IPS-18c (cell line): ENCODE measurements at regions not wholly inside any gene's neighbourhood (a gene's known extent, or its start where the extent isn't known, plus 50 kb on each side); places are given as distances from the start of the nearest gene placed in this dataset.
"Not testable (repeated sequence)": the region's sequence is repeated elsewhere in the genome, so short reads cannot be mapped to it uniquely, and the experiment has no call there.

Source experiments
- H3K4me3 ChIP-seq: 2 replicates; pipeline ENCODE4 v1.7.0; 2013; ENCODE audit warnings: low read depth, mild to moderate bottlenecking, low read length, moderate library complexity; ENCODE audit not compliant: insufficient read depth
- H3K9me3 ChIP-seq: one replicate; pipeline ENCODE4 v1.6.1; 2013; ENCODE audit warnings: mild to moderate bottlenecking, low read length, moderate library complexity; ENCODE audit not compliant: control insufficient read depth, insufficient read depth

- no peaks in the 10 kb centered on the region for H3K9me3 ChIP-seq
- H3K4me3 ChIP-seq: no peak overlapping the region
Observed at GRCh38 chr10:78437998-78438906, 404.6 kb downstream of the RPS24 start.

DNA sequence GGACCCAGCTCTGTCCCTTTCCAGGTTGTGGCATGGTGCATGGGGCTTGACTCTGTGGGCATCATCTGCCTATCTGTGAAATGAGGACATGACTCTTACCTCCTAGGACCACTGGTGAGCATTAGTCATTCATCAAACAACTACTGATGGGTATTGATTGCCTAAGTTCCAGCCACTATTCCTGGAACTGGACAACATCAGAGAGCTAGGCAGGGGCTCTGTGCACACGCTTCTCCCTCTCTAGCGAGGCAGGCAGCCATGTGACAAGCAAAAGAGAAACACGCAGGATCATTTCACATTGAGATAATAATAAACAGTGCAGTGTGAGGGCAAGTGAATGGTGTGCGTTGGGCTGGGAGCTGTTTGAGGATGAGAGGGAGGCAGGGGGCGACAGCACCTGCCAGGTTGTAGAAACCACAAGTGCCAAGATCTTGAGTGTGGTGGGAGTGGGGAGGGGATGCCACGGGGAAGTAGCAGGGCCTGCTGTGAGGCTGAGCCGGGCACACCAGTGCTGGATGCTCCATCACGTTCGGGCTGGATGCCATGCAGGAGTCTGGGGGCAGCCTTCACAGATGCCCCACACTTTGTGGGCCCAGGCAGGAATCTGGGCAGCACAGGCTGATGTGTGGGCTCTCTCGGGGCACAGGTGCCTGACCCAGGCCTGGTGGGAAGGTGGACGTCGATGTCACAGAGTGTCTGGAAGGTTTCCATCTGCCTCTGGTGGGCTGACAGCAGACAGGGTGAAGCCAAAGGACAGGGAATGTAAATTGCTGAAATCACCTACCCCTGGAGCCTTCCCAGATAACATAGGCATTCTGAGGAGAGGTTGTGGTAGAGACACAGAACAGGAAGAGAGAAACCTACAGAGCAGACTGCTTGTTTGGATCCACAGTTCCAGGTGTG lies 405.5 kb downstream of the RPS24 start:
- no peak overlapping the region for H3K4me3 ChIP-seq
- H3K9me3 ChIP-seq: no peaks in the 10 kb centered on the region

DNA sequence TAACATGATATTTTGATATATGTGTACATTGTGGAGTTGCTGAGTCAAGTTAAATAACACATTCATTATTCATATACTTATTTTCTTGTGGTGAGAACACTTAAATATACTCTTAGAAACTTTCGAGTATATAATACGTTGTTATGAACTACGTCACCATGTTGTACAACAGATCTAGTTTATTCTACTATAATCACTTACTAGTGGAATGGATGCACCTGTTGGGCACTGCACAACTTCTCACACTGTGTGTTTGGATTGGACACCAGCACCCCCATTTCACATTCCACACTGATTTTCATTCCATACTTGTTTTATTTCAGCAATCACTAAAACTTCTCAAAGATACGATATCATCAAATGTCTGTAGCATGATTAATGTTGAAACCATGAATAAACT lies 407.3 kb downstream of the RPS24 start:
- no peaks in the 10 kb centered on the region for H3K9me3 ChIP-seq
- no peak overlapping the region for H3K4me3 ChIP-seq

- H3K9me3 ChIP-seq: no peaks in the 10 kb centered on the region
- H3K4me3 ChIP-seq: no peak overlapping the region
Observed at GRCh38 chr10:78441694-78442093, 408.0 kb downstream of the RPS24 start.

DNA sequence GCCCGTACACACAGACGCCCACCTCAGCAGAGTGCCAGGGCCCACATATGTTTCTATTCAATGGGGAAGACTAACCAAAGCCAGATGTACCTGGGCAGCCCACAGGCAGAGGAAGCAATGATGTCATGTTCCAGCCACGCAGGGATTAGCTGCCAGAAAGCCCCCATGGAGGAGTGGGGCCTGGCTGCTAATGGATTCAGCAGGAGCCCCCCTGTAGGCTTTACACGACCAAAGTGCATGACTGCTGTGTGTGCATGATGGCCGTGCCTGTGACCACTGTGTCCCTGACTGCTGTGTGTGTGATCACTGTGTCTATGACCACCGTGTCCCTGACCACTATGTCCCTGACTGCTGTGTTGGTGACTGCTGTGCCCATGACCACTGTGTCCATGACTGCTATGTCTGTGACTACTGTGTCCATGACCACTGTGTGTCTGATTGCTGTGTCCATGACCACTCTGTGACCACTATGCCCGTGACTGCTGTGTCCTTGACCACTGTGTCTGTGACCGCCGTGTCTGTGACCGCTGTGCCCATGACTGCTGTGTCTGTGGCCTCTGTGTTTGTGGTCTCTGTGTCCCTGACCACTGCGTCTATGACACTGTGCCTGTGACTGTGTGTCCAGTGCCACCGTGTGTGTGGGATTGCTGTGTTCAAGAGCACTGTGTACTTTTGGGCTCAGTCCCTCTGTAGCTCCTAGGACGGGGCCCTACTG lies 409.3 kb downstream of the RPS24 start:
- Histone ChIP-seq H3K9me3 (no peaks in the 10 kb centered on the region), H3K4me3 (no peak overlapping the region)

GRCh38 chr10:78443900-78444571 lies 410.4 kb downstream of the RPS24 start:
- no peaks in the 10 kb centered on the region for H3K9me3 ChIP-seq
- H3K4me3 ChIP-seq: no peak overlapping the region

DNA sequence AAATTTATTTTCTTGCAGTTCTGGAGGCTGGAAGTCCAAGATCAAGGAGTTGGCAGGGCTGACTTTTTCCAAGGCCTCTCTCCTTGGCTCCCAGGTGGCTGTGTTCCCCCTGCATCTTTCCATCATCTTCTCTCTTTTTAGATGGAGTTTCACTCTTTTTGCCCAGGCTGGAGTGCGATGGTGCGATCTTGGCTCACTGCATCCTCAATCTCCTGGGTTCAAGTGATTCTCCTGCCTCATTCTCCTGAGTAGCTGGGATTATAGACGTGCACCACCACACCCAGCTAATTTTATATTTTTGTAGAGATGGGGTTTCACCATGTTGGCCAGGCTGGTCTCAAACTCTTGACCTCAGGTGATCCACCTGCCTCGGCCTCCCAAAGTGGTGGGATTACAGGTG lies 411.1 kb downstream of the RPS24 start:
- not testable (repeated sequence) for H3K4me3 ChIP-seq, H3K9me3 ChIP-seq

GRCh38 chr10:78445308-78445707 lies 411.6 kb downstream of the RPS24 start:
- H3K9me3 ChIP-seq: no peaks in the 10 kb centered on the region
- no peak overlapping the region for H3K4me3 ChIP-seq

DNA sequence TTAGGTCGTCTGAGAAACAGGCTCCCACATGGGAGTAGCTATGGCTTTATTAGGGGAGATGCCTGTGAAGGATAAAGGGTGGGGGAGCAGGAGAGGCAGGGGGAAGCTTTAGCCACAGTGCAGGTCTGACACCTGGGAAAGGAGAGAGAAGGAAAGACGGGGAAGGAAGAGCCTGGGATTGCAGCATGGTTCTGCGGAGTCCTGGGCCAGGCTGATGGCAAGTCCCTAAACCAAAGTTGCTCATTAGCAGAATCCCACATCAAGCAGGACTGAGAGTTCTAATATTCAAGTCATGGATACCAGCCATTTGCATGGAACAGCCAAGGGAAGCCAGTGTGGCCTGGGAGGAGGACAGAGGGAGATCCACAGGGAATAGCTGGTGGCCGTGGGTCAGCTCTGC lies 414.8 kb downstream of the RPS24 start:
- H3K9me3 ChIP-seq: no peaks in the 10 kb centered on the region

GRCh38 chr10:78448994-78449418 lies 415.3 kb downstream of the RPS24 start:
- no peak overlapping the region for H3K4me3 ChIP-seq
- no peaks in the 10 kb centered on the region for H3K9me3 ChIP-seq

More for the DNA sequence above, 414.8 kb downstream of the RPS24 start:
- no peak overlapping the region for H3K4me3 ChIP-seq

- Histone ChIP-seq H3K9me3 (no peaks in the 10 kb centered on the region), H3K4me3 (no peak overlapping the region)
Observed at GRCh38 chr10:78449554-78449953, 415.9 kb downstream of the RPS24 start.

DNA sequence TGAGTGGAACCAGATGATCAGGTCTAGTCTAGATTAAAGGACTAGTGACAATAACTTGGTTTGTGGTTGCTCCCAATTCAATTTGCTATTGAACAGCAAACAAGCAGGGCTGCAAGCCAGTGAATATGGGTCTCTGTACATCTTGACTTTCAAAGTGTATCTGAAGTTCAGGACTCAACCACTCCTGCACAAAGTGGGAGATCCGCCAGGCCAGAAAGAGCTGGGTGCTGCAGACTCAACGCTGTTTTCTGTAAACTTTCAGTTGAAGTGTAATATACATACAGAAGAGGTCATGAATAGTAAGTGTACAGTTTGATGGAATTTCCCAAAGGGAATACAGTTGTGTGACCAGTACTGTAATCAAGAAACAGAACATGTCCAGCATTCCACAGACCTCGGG lies 416.6 kb downstream of the RPS24 start:
- Histone ChIP-seq H3K4me3 (no peak overlapping the region), H3K9me3 (no peaks in the 10 kb centered on the region)

GRCh38 chr10:78450807-78451485 lies 417.3 kb downstream of the RPS24 start:
- Histone ChIP-seq H3K4me3 (no peak overlapping the region), H3K9me3 (no peaks in the 10 kb centered on the region)

GRCh38 chr10:78451592-78451991 lies 417.9 kb downstream of the RPS24 start:
- Histone ChIP-seq H3K4me3 (no peak overlapping the region), H3K9me3 (no peaks in the 10 kb centered on the region)

DNA sequence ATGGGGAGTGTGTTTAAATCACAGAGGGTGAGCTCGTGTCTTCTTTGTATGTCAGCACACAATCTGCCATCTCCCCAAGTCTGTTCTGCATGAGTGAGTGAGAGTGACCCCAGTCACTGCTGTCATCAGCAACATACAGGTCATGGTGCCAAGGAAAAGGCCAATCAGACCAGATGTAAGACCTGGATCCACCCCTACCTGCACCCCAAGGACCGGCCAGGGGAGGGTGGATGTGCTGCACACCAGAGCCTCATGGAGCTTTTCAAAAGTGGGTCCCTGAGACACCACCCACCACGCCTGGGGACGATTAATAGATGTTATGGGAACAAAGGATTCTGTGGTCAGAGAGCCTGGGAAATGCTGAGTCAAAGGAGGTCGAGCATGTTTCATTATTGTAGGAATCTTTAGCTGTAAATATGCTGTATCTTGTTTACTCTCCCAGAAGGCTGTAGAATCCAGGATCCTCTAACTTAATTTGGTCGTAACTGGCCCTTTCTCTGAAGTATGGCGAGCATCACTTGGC lies 420.5 kb downstream of the RPS24 start:
- no peak overlapping the region for H3K4me3 ChIP-seq
- no peaks in the 10 kb centered on the region for H3K9me3 ChIP-seq

GRCh38 chr10:78455236-78455635 lies 421.6 kb downstream of the RPS24 start:
- H3K9me3 ChIP-seq: no peaks in the 10 kb centered on the region
- no peak overlapping the region for H3K4me3 ChIP-seq
